SU-DHL-6 (cell line): ENCODE measurements at regions not wholly inside any gene's neighbourhood (a gene's known extent, or its start where the extent isn't known, plus 50 kb on each side); places are given as distances from the start of the nearest gene placed in this dataset.

Experiments used
- H2AFZ ChIP-seq: fragments of 200-600 bp; sonication (generic); 2 replicates; pipeline ENCODE4 v1.6.1; 2014; ENCODE audit warnings: low read depth, mild to moderate bottlenecking, moderate library complexity, mixed read lengths, antibody characterized with exemption, low read length; ENCODE audit not compliant: severe bottlenecking
- H3F3A ChIP-seq: fragments of 200-600 bp; shearing (Covaris generic); 2 replicates; pipeline ENCODE4 v1.6.0; 2016; ENCODE audit warnings: antibody characterized with exemption, mild to moderate bottlenecking; ENCODE audit not compliant: insufficient read depth
- H3K27ac ChIP-seq: fragments of 200-600 bp; sonication (generic); 2 replicates; pipeline ENCODE4 v1.5.1; 2016; ENCODE audit warnings: low read depth, mild to moderate bottlenecking, low read length, moderate library complexity, mixed read lengths
- H3K27me3 ChIP-seq: fragments of 200-600 bp; sonication (generic), shearing (Covaris generic); 2 replicates; pipeline ENCODE4 v1.6.0; 2014; ENCODE audit warnings: mild to moderate bottlenecking, low read length
- H3K36me3 ChIP-seq: fragments of 200-600 bp; sonication (generic); 2 replicates; pipeline ENCODE4 v1.6.1; 2014; ENCODE audit warnings: mild to moderate bottlenecking, low read length, mixed read lengths
- H3K4me2 ChIP-seq: fragments of 300-600, 200-600 bp; shearing (Covaris generic), sonication (generic); 2 replicates; pipeline ENCODE4 v1.6.0; 2014; ENCODE audit warnings: low read length, low read depth, mild to moderate bottlenecking; ENCODE audit not compliant: poor library complexity, severe bottlenecking
- H3K4me3 ChIP-seq: fragments of 200-600 bp; sonication (generic); 2 replicates; pipeline ENCODE4 v1.5.1; 2014; ENCODE audit warnings: antibody characterized with exemption, low read length, mild to moderate bottlenecking, mixed read lengths; ENCODE audit not compliant: insufficient read depth, poor library complexity, severe bottlenecking
- H3K79me2 ChIP-seq: fragments of 200-600 bp; sonication (generic); 2 replicates; pipeline ENCODE4 v1.6.1; 2014; ENCODE audit warnings: mild to moderate bottlenecking, low read length, moderate library complexity; ENCODE audit not compliant: insufficient read depth
- H3K9ac ChIP-seq: fragments of 200-600 bp; sonication (generic); 2 replicates; pipeline ENCODE4 v1.7.0; 2014; ENCODE audit warnings: mild to moderate bottlenecking, low read length
- H3K9me2 ChIP-seq: fragments of 200-600 bp; sonication (generic); replicated peaks from 2 replicates; pipeline ENCODE4 v1.6.1; 2014; ENCODE audit warnings: low read length; ENCODE audit not compliant: insufficient read depth
- H3K9me3 ChIP-seq: fragments of 200-600 bp; sonication (generic); 2 replicates; pipeline ENCODE4 v1.6.1; 2014; ENCODE audit warnings: low read length, mixed read lengths; ENCODE audit not compliant: insufficient read depth
- H4K20me1 ChIP-seq: fragments of 200-600 bp; sonication (generic); 2 replicates; pipeline ENCODE4 v1.6.1; 2014; ENCODE audit warnings: low read depth, mild to moderate bottlenecking, antibody characterized with exemption, low read length, moderate library complexity, mixed read lengths
- CTCF ChIP-seq: fragments of 200-600 bp; sonication (generic); IDR thresholded peaks from one replicate; pipeline ENCODE4 v1.5.1; 2017; ENCODE audit warnings: antibody characterized with exemption, mild to moderate bottlenecking, low read length, moderate library complexity; ENCODE audit not compliant: insufficient read depth, poor library complexity, severe bottlenecking
- EZH2phosphoT487 ChIP-seq: fragments of 200-600 bp; sonication (generic), shearing (Covaris generic); conservative IDR thresholded peaks from 2 replicates; pipeline ENCODE4 v1.6.1; 2018; ENCODE audit warnings: mild to moderate bottlenecking, antibody characterized with exemption, low read length, moderate library complexity, mixed read lengths

- Histone ChIP-seq H3K79me2 (no peaks in the 10 kb centered on the region), H2AFZ (no peak overlapping the region)
- TF ChIP-seq EZH2phosphoT487 (no peak), CTCF (no peak)
Observed at GRCh38 chr4:57401586-57401985, 291.4 kb upstream of the IGFBP7 start.

GRCh38 chr4:57378766-57379165, 268.6 kb upstream of the IGFBP7 start:
- Histone ChIP-seq H3K36me3 (no peaks in the 10 kb centered on the region), H3F3A (no peaks in the 10 kb centered on the region), H3K9me3 (no peaks in the 10 kb centered on the region)

More at GRCh38 chr4:57401586-57401985, 291.4 kb upstream of the IGFBP7 start:
- Histone ChIP-seq H3F3A (no peaks in the 10 kb centered on the region), H3K4me3 (no peak overlapping the region), H3K4me2 (no peak overlapping the region), H3K9me2 (no peaks in the 10 kb centered on the region), H3K36me3 (no peaks in the 10 kb centered on the region), H4K20me1 (no peaks in the 10 kb centered on the region), H3K27ac (no peak overlapping the region), H3K9me3 (no peaks in the 10 kb centered on the region), H3K9ac (no peak overlapping the region), H3K27me3 (no peaks in the 10 kb centered on the region)

GRCh38 chr4:57374866-57375595, 264.8 kb upstream of the IGFBP7 start:
- Histone ChIP-seq H3K4me3 (no peak overlapping the region), H3K79me2 (no peaks in the 10 kb centered on the region), H3K9ac (no peak overlapping the region), H3F3A (no peaks in the 10 kb centered on the region), H3K27me3 (no peaks in the 10 kb centered on the region), H3K9me2 (no peaks in the 10 kb centered on the region), H2AFZ (no peak overlapping the region), H3K27ac (no peak overlapping the region), H3K36me3 (no peaks in the 10 kb centered on the region), H4K20me1 (no peaks in the 10 kb centered on the region), H3K9me3 (no peaks in the 10 kb centered on the region), H3K4me2 (no peak overlapping the region)
- TF ChIP-seq CTCF, result no peak
- TF ChIP-seq EZH2phosphoT487, result no peak

More at GRCh38 chr4:57378766-57379165, 268.6 kb upstream of the IGFBP7 start:
- TF ChIP-seq EZH2phosphoT487 (no peak), CTCF (no peak)
- Histone ChIP-seq H3K27me3 (no peaks in the 10 kb centered on the region), H3K4me2 (no peak overlapping the region), H2AFZ (no peak overlapping the region), H3K79me2 (no peaks in the 10 kb centered on the region), H3K9me2 (no peaks in the 10 kb centered on the region), H3K4me3 (no peak overlapping the region), H4K20me1 (no peaks in the 10 kb centered on the region), H3K27ac (no peak overlapping the region), H3K9ac (no peak overlapping the region)
